ENCODE measurements at regions not wholly inside any gene's neighbourhood (a gene's known extent, or its start where the extent isn't known, plus 50 kb on each side); places are given as distances from the start of the nearest gene placed in this dataset.

GRCh38 chr11:71334191-71334590 lies 81.8 kb upstream of the SHANK2 start:
- WGBS, 2 donors, result no CpG with 5 or more reads among the region's 1 CpG
- no peak for TF ChIP-seq POLR2A (IDR thresholded peaks at IDR 0.05)
- TF ChIP-seq CTCF (IDR thresholded peaks at IDR 0.05), result no peak

GRCh38 chr11:71333473-71333872 lies 81.1 kb upstream of the SHANK2 start:
- intact Hi-C loops (cut with DNase I; ENCODE audit: low total_unique reads), result no loop called here

More at GRCh38 chr11:71334191-71334590, 81.8 kb upstream of the SHANK2 start:
- H3K4me3 ChIP-seq (ENCODE audit: low read depth, poor library complexity, severe bottlenecking), result no peak overlapping the region
- peak in 1 of 2 donors; percentile 79 for DNase-seq (ENCODE audit: low spot score in 2 of 2)
- intact Hi-C loops (cut with DNase I; ENCODE audit: low total_unique reads), result no loop called here

GRCh38 chr11:71332447-71332846 lies 80.1 kb upstream of the SHANK2 start:
- intact Hi-C loops (cut with DNase I; ENCODE audit: low total_unique reads), result no loop called here
- 88 to 92% methylated on average over 5 of the region's 5 CpGs for WGBS, 2 donors
- no peak for DNase-seq (ENCODE audit: low spot score in 2 of 2)
- no peak overlapping the region for H3K4me3 ChIP-seq (ENCODE audit: low read depth, poor library complexity, severe bottlenecking)
- TF ChIP-seq CTCF (IDR thresholded peaks at IDR 0.05) (no peak), POLR2A (IDR thresholded peaks at IDR 0.05) (no peak)

More at GRCh38 chr11:71333473-71333872, 81.1 kb upstream of the SHANK2 start:
- 72 to 75% methylated on average over 6 of the region's 6 CpGs for WGBS, 2 donors
- no peak overlapping the region for H3K4me3 ChIP-seq (ENCODE audit: low read depth, poor library complexity, severe bottlenecking)
- DNase-seq (ENCODE audit: low spot score in 2 of 2), result peak in 1 of 2 donors; percentile 65
- no peak for TF ChIP-seq CTCF (IDR thresholded peaks at IDR 0.05)
- no peak for TF ChIP-seq POLR2A (IDR thresholded peaks at IDR 0.05)

GRCh38 chr11:71332046-71332445 lies 79.7 kb upstream of the SHANK2 start:
- WGBS, 2 donors, result 80 to 81% methylated on average over 2 to 3 of the region's 3 CpGs
- no peak for TF ChIP-seq POLR2A (IDR thresholded peaks at IDR 0.05)
- no peak for TF ChIP-seq CTCF (IDR thresholded peaks at IDR 0.05)
- peak in 1 of 2 donors; percentile 46 for DNase-seq (ENCODE audit: low spot score in 2 of 2)
- H3K4me3 ChIP-seq (ENCODE audit: low read depth, poor library complexity, severe bottlenecking), result no peak overlapping the region
- intact Hi-C loops (cut with DNase I; ENCODE audit: low total_unique reads), result no loop called here

GRCh38 chr11:71331631-71332030 lies 79.3 kb upstream of the SHANK2 start:
- H3K4me3 ChIP-seq (ENCODE audit: low read depth, poor library complexity, severe bottlenecking), result no peak overlapping the region
- WGBS, 2 donors, result 82 to 86% methylated on average over 3 of the region's 3 CpGs
- intact Hi-C loops (cut with DNase I; ENCODE audit: low total_unique reads), result no loop called here
- TF ChIP-seq POLR2A (IDR thresholded peaks at IDR 0.05) (no peak), CTCF (IDR thresholded peaks at IDR 0.05) (no peak)
- peak in 1 of 2 donors; percentile 34 for DNase-seq (ENCODE audit: low spot score in 2 of 2)

- 93 to 95% methylated on average over 3 of the region's 3 CpGs for WGBS, 2 donors
- DNase-seq (ENCODE audit: low spot score in 2 of 2), result peak in 1 of 2 donors; percentile 75
- no peak overlapping the region for H3K4me3 ChIP-seq (ENCODE audit: low read depth, poor library complexity, severe bottlenecking)
- intact Hi-C loops (cut with DNase I; ENCODE audit: low total_unique reads), result no loop called here
- no peak for TF ChIP-seq CTCF (IDR thresholded peaks at IDR 0.05)
- TF ChIP-seq POLR2A (IDR thresholded peaks at IDR 0.05), result no peak
Measured at GRCh38 chr11:71330996-71331395, 78.6 kb upstream of the SHANK2 start.
